Esophagus squamous epithelium (tissue), 5 donors: ENCODE measurements at regions not wholly inside any gene's neighbourhood (a gene's known extent, or its start where the extent isn't known, plus 50 kb on each side); places are given as distances from the start of the nearest gene placed in this dataset.
"Not testable (repeated sequence)": the region's sequence is repeated elsewhere in the genome, so short reads cannot be mapped to it uniquely, and the experiment has no call there.

ENCODE experiments used
- DNase-seq: peaks from one replicate; lab custom pipeline; 2025; lab: John Stamatoyannopoulos, UW
- H3K27ac ChIP-seq, 4 donors: fragments of 200-600 bp; sonication (generic); one replicate each; pipeline ENCODE4 v1.5.1; 2016 to 2019; ENCODE audit warnings: mild to moderate bottlenecking in 1 of 4
- H3K27me3 ChIP-seq, 4 donors: fragments of 200-600 bp; sonication (generic); 1 replicate in 3 of 4; 2 replicates in 1 of 4; pipeline versions ENCODE4 v1.5.1 to v1.6.0; 2017 to 2021; ENCODE audit warnings: antibody characterized with exemption in 1 of 4
- H3K36me3 ChIP-seq, 3 donors: fragments of 200-600 bp; sonication (generic); one replicate each; pipeline ENCODE4 v1.5.1; 2016 to 2019
- H3K4me1 ChIP-seq, 3 donors: fragments of 200-600 bp; sonication (generic); one replicate each; pipeline ENCODE4 v1.5.1; 2017 to 2019
- H3K4me3 ChIP-seq, 4 donors: fragments of 200-600 bp; sonication (generic); 1 replicate in 3 of 4; 2 replicates in 1 of 4; pipeline ENCODE4 v1.5.1; 2016 to 2019; ENCODE audit warnings: mild to moderate bottlenecking in 2 of 4, moderate library complexity in 1 of 4
- H3K9me3 ChIP-seq, 3 donors: fragments of 200-600 bp; sonication (generic); one replicate each; pipeline ENCODE4 v1.5.1; 2016 to 2019
- CTCF ChIP-seq, 6 experiments: fragments of 450-650 bp in 4 of 6; fragments of 200-600 bp in 2 of 6; sonication (generic) in 2 of 6; IDR thresholded peaks; one replicate each; pipeline ENCODE4 v1.5.1; 2016 to 2019; ENCODE audit warnings: antibody characterized with exemption in 6 of 6, mild to moderate bottlenecking in 4 of 6, moderate library complexity in 4 of 6
- POLR2A ChIP-seq, 4 donors: fragments of 450-650 bp; IDR thresholded peaks; one replicate each; pipeline ENCODE4 v1.6.1; 2017; ENCODE audit warnings: antibody characterized with exemption in 4 of 4, mild to moderate bottlenecking in 4 of 4, moderate library complexity in 3 of 4
- WGBS, 2 donors: methylation state at CpG; one replicate each; pipeline ENCODE4 v1.1.5; 2018; 5-methylcytosine and 5-hydroxymethylcytosine counted together
- intact Hi-C: fragments of 100-400 bp; cut with DNase I; formaldehyde crosslinking; loops from one replicate; pipeline ENCODE4 v1.15.0; 2022
- donor health status: DM: yes; HTN: yes; CAD: no.

- intact Hi-C loops = no loop called here
- Histone ChIP-seq H3K4me1 (no peaks in the 10 kb centered on the region), H3K27me3 (peaks cover 0 to 13% (median 0%) of the 10 kb centered on the region in 4 donors), H3K9me3 (peaks cover 0 to 6% (median 1%) of the 10 kb centered on the region in 3 donors), H3K27ac (no peak overlapping the region), H3K36me3 (no peaks in the 10 kb centered on the region), H3K4me3 (no peak overlapping the region)
- TF ChIP-seq CTCF (IDR thresholded peaks at IDR 0.05) (no peak), POLR2A (IDR thresholded peaks at IDR 0.05) (no peak)
- 49 to 52% methylated on average over 2 to 3 of the region's 3 CpGs for WGBS, 2 donors
- no peak for DNase-seq
Measured at GRCh38 chrX:1102786-1103185, 109.7 kb downstream of the CRLF2 start.

- DNase-seq, H3K27ac ChIP-seq, H3K4me3 ChIP-seq, H3K36me3 ChIP-seq, intact Hi-C loops, H3K4me1 ChIP-seq: not testable (repeated sequence)
- Histone ChIP-seq H3K27me3 (peaks cover 0 to 11% (median 0%) of the 10 kb centered on the region in 4 donors), H3K9me3 (peaks cover 0 to 12% (median 7%) of the 10 kb centered on the region in 3 donors)
Measured at GRCh38 chrX:1102221-1102620, 110.2 kb downstream of the CRLF2 start.

- H3K4me1 ChIP-seq = no peaks in the 10 kb centered on the region
- DNase-seq = no peak
- peaks cover 0 to 11% (median 0%) of the 10 kb centered on the region in 4 donors for H3K27me3 ChIP-seq
- 69 to 70% methylated on average over 7 to 9 of the region's 9 CpGs for WGBS, 2 donors
- TF ChIP-seq POLR2A (IDR thresholded peaks at IDR 0.05) (no peak), CTCF (IDR thresholded peaks at IDR 0.05) (no peak)
- no peak overlapping the region for H3K4me3 ChIP-seq
- no peak overlapping the region for H3K27ac ChIP-seq
- intact Hi-C loops = no loop called here
- H3K9me3 ChIP-seq = peaks cover 0 to 23% (median 9%) of the 10 kb centered on the region in 3 donors
- no peaks in the 10 kb centered on the region for H3K36me3 ChIP-seq
Measured at GRCh38 chrX:1099146-1099770, 113.2 kb downstream of the CRLF2 start.

- Histone ChIP-seq H3K36me3 (no peaks in the 10 kb centered on the region), H3K27me3 (peaks cover 0 to 11% (median 0%) of the 10 kb centered on the region in 4 donors), H3K4me3 (no peak overlapping the region), H3K27ac (no peak overlapping the region), H3K4me1 (no peaks in the 10 kb centered on the region), H3K9me3 (peaks cover 0 to 23% (median 9%) of the 10 kb centered on the region in 3 donors)
- TF ChIP-seq CTCF (IDR thresholded peaks at IDR 0.05) (no peak), POLR2A (IDR thresholded peaks at IDR 0.05) (no peak)
- WGBS, 2 donors = 93 to 100% methylated on average over 1 of the region's 1 CpG
- no peak for DNase-seq
- intact Hi-C loops = no loop called here
Measured at GRCh38 chrX:1097328-1097727, 115.1 kb downstream of the CRLF2 start.

- Histone ChIP-seq H3K9me3 (peaks cover 0 to 23% (median 9%) of the 10 kb centered on the region in 3 donors), H3K27ac (no peak overlapping the region), H3K27me3 (peaks cover 0 to 11% (median 0%) of the 10 kb centered on the region in 4 donors), H3K36me3 (no peaks in the 10 kb centered on the region), H3K4me1 (no peaks in the 10 kb centered on the region), H3K4me3 (no peak overlapping the region)
- no peak for DNase-seq
- 82 to 85% methylated on average over 17 of the region's 17 CpGs for WGBS, 2 donors
- intact Hi-C loops = no loop called here
- TF ChIP-seq CTCF (IDR thresholded peaks at IDR 0.05) (no peak), POLR2A (IDR thresholded peaks at IDR 0.05) (no peak)
Measured at GRCh38 chrX:1094566-1095333, 117.7 kb downstream of the CRLF2 start.
